ENCODE measurements at regions not wholly inside any gene's neighbourhood (a gene's known extent, or its start where the extent isn't known, plus 50 kb on each side); places are given as distances from the start of the nearest gene placed in this dataset.

- no peak for TF ChIP-seq CTCF (IDR thresholded peaks at IDR 0.05)
- intact Hi-C loops (cut with micrococcal nuclease), result no loop called here
- POLR2A ChIA-PET, result no interaction called here
- ATAC-seq (ENCODE audit: low read depth) (no peak), DNase-seq (no peak)
- H3K4me3 Mint-ChIP-seq, result no peak overlapping the region
- CTCF ChIA-PET, result no interaction called here
- H3K4me1 Mint-ChIP-seq, result no peaks in the 10 kb centered on the region
- no peaks in the 10 kb centered on the region for H3K9me3 Mint-ChIP-seq
- H3K27ac Mint-ChIP-seq, result no peak overlapping the region
- H3K27me3 Mint-ChIP-seq, result no peaks in the 10 kb centered on the region
- no peaks in the 10 kb centered on the region for H3K36me3 Mint-ChIP-seq (ENCODE audit: low read depth)
Observed at GRCh38 chr3:173257797-173258196, 116.8 kb upstream of the SPATA16 start.

- TF ChIP-seq CTCF (IDR thresholded peaks at IDR 0.05), result no peak
- Mint-ChIP-seq H3K27ac (no peak overlapping the region), H3K9me3 (no peaks in the 10 kb centered on the region), H3K4me3 (no peak overlapping the region), H3K36me3 (ENCODE audit: low read depth) (no peaks in the 10 kb centered on the region), H3K27me3 (no peaks in the 10 kb centered on the region), H3K4me1 (no peaks in the 10 kb centered on the region)
- ATAC-seq (ENCODE audit: low read depth) (no peak), DNase-seq (no peak)
- ChIA-PET POLR2A (no interaction called here), CTCF (no interaction called here)
- intact Hi-C loops (cut with micrococcal nuclease), result no loop called here
Observed at GRCh38 chr3:173255555-173255954, 114.5 kb upstream of the SPATA16 start.

GRCh38 chr3:173253471-173253870, 112.4 kb upstream of the SPATA16 start:
- H3K27ac Mint-ChIP-seq, result no peak overlapping the region
- no peak overlapping the region for H3K4me3 Mint-ChIP-seq
- H3K27me3 Mint-ChIP-seq, result no peaks in the 10 kb centered on the region
- ChIA-PET CTCF (no interaction called here), POLR2A (no interaction called here)
- no peaks in the 10 kb centered on the region for H3K36me3 Mint-ChIP-seq (ENCODE audit: low read depth)
- no peak for ATAC-seq (ENCODE audit: low read depth)
- DNase-seq, result no peak
- no peaks in the 10 kb centered on the region for H3K4me1 Mint-ChIP-seq
- TF ChIP-seq CTCF (IDR thresholded peaks at IDR 0.05), result no peak
- intact Hi-C loops (cut with micrococcal nuclease), result no loop called here
- H3K9me3 Mint-ChIP-seq, result no peaks in the 10 kb centered on the region

- POLR2A ChIA-PET, result no interaction called here
- TF ChIP-seq CTCF (IDR thresholded peaks at IDR 0.05), result no peak
- Mint-ChIP-seq H3K4me1 (no peaks in the 10 kb centered on the region), H3K36me3 (ENCODE audit: low read depth) (no peaks in the 10 kb centered on the region), H3K27me3 (no peaks in the 10 kb centered on the region), H3K9me3 (no peaks in the 10 kb centered on the region), H3K27ac (no peak overlapping the region), H3K4me3 (no peak overlapping the region)
- DNase-seq (no peak), ATAC-seq (ENCODE audit: low read depth) (no peak)
- CTCF ChIA-PET, result no interaction called here
- intact Hi-C loops (cut with micrococcal nuclease), result no loop called here
Observed at GRCh38 chr3:173249457-173249856, 108.4 kb upstream of the SPATA16 start.

GRCh38 chr3:173241727-173242126, 100.7 kb upstream of the SPATA16 start:
- Mint-ChIP-seq H3K4me3 (no peak overlapping the region), H3K27ac (no peak overlapping the region), H3K27me3 (no peaks in the 10 kb centered on the region), H3K9me3 (peaks cover 3% of the 10 kb centered on the region), H3K4me1 (no peaks in the 10 kb centered on the region), H3K36me3 (ENCODE audit: low read depth) (no peaks in the 10 kb centered on the region)
- ATAC-seq (ENCODE audit: low read depth) (no peak), DNase-seq (no peak)
- TF ChIP-seq CTCF (IDR thresholded peaks at IDR 0.05), result no peak
- POLR2A ChIA-PET, result no interaction called here
- CTCF ChIA-PET, result no interaction called here
- intact Hi-C loops (cut with micrococcal nuclease), result no loop called here

All from activated B cell treated with CpG ODN at 0.5 μM for 24 hours (primary cell).